Naive thymus-derived CD8-positive, alpha-beta T cell (primary cell): ENCODE measurements at regions not wholly inside any gene's neighbourhood (a gene's known extent, or its start where the extent isn't known, plus 50 kb on each side); places are given as distances from the start of the nearest gene placed in this dataset.

Source experiments
- ATAC-seq, 2 donors: fragments of 150-1000 bp; cut with Tn5 transposase in 1 of 2; sonication (Bioruptor Pico), chemical (Tn5 transposase) in 1 of 2; 1 replicate in 1 of 2; 2 replicates in 1 of 2; pipeline ENCODE4 v1.10.0; 2021; ENCODE audit warnings: mild to moderate bottlenecking in 2 of 2, moderate library complexity in 2 of 2
- POLR2A ChIA-PET: fragments of 350-600 bp; sonication (Branson Sonifier 250); formaldehyde crosslinking; loops from one replicate; lab custom pipeline; 2021; ENCODE audit warnings: antibody characterized with exemption; lab: Charles Lee
- DNase-seq, 10 donors: peaks; one replicate each; pipeline versions ENCODE4 v3.0.0 to v3.0.0-alpha.2; 2020 to 2022
- H3K27ac Mint-ChIP-seq, 10 donors: one replicate each; pipeline ENCODE4 v1.8.0; 2020 to 2022; ENCODE audit warnings: mild to moderate bottlenecking in 10 of 10, mixed read lengths in 10 of 10, moderate library complexity in 4 of 10, inconsistent platforms in 1 of 10
- H3K27me3 Mint-ChIP-seq, 5 donors: one replicate each; pipeline ENCODE4 v1.8.0; 2021 to 2022; ENCODE audit warnings: mixed read lengths in 5 of 5
- H3K36me3 Mint-ChIP-seq, 3 donors: one replicate each; pipeline ENCODE4 v1.8.0; 2020 to 2022; ENCODE audit warnings: mixed read lengths in 3 of 3, mild to moderate bottlenecking in 2 of 3, inconsistent platforms in 1 of 3
- H3K4me1 Mint-ChIP-seq, 4 donors: one replicate each; pipeline ENCODE4 v1.8.0; 2021 to 2022; ENCODE audit warnings: mixed read lengths in 4 of 4
- H3K4me3 Mint-ChIP-seq, 10 donors: one replicate each; pipeline ENCODE4 v1.8.0; 2020 to 2022; ENCODE audit warnings: mild to moderate bottlenecking in 10 of 10, mixed read lengths in 10 of 10, moderate library complexity in 6 of 10, inconsistent platforms in 1 of 10
- H3K9me3 Mint-ChIP-seq, 9 donors: one replicate each; pipeline ENCODE4 v1.8.0; 2020 to 2022; ENCODE audit warnings: mixed read lengths in 9 of 9, mild to moderate bottlenecking in 3 of 9, inconsistent platforms in 1 of 9, moderate library complexity in 1 of 9

DNA sequence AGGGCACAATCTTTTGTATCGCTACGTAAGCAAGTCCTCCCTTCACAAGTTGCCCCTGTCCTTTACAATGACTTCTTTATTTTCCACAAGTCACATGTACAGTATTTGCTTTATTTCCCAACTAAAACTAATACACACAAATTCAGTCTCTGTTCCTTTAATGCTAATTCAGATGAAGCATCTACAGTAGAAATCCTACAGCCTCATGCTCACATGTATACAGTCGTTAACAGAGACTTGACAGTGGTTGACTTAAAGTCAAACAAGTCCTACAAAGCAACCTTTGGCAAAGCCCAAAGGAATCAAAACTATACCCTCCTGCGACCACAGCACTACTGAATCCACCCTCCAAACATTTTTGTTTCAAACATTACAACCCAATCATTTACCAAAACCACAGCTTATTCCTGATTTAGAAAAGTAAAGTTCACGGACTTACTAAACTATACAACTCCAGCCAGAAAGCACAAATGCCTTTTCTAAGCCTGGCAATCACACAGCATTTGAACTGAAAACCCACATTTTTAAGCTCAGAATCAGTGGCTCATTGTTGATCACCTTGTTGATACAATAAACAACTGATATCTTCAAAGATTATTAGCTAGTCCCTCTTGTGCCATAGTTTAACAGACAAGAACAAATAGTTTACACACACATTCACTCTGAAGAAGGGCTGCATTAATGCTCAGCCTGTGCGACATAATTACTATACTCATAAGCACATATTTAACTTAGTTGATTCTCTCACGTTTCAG is 70.9 kb upstream of the NHSL1 start:
- Mint-ChIP-seq H3K9me3 (no peaks in the 10 kb centered on the region), H3K4me3 (no peak overlapping the region), H3K4me1 (peaks cover 0 to 7% (median 3%) of the 10 kb centered on the region in 4 donors), H3K36me3 (no peaks in the 10 kb centered on the region), H3K27ac (no peak overlapping the region), H3K27me3 (peaks cover 0 to 21% (median 4%) of the 10 kb centered on the region in 5 donors)
- ATAC-seq (no peak), DNase-seq (no peak)
- POLR2A ChIA-PET: no interaction called here

GRCh38 chr6:138570725-138571029 is 71.4 kb upstream of the NHSL1 start:
- DNase-seq (no peak), ATAC-seq (no peak)
- H3K9me3 Mint-ChIP-seq: no peaks in the 10 kb centered on the region
- no peak overlapping the region for H3K4me3 Mint-ChIP-seq
- peaks cover 0 to 7% (median 3%) of the 10 kb centered on the region in 4 donors for H3K4me1 Mint-ChIP-seq
- POLR2A ChIA-PET: no interaction called here
- no peak overlapping the region for H3K27ac Mint-ChIP-seq
- no peaks in the 10 kb centered on the region for H3K36me3 Mint-ChIP-seq
- H3K27me3 Mint-ChIP-seq: peaks cover 0 to 18% (median 4%) of the 10 kb centered on the region in 5 donors

DNA sequence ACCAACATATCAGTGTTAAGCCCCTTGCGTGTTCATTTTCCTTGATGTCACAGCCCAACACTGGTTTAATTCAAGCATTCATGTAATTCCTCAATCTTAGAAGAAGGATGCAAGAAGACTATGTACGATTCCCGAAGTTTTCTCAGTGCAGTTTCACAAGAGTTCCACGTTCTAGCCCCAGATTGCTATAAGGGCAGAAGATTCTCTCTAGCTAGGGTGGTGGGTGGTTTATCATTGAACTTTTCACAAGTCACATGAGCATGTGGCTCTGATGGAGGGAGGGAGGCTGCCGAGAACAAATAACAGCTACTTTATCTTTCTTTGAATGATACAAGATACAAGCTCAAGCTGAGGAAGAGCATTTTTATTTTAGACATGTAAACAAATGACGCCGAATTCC is 71.9 kb upstream of the NHSL1 start:
- peaks cover 0 to 18% (median 4%) of the 10 kb centered on the region in 5 donors for H3K27me3 Mint-ChIP-seq
- no peak overlapping the region for H3K4me3 Mint-ChIP-seq
- H3K36me3 Mint-ChIP-seq: no peaks in the 10 kb centered on the region
- ATAC-seq (no peak), DNase-seq (no peak)
- peaks cover 0 to 7% (median 3%) of the 10 kb centered on the region in 4 donors for H3K4me1 Mint-ChIP-seq
- POLR2A ChIA-PET: no interaction called here
- no peak overlapping the region for H3K27ac Mint-ChIP-seq
- no peaks in the 10 kb centered on the region for H3K9me3 Mint-ChIP-seq

- Mint-ChIP-seq H3K9me3 (no peaks in the 10 kb centered on the region), H3K27ac (no peak overlapping the region), H3K4me3 (peak overlapping the region in 5 of 10 donors; percentile 2 to 53 (median 16)), H3K4me1 (peaks cover 0 to 7% (median 3%) of the 10 kb centered on the region in 4 donors), H3K27me3 (peaks cover 0 to 18% (median 4%) of the 10 kb centered on the region in 5 donors), H3K36me3 (no peaks in the 10 kb centered on the region)
- ATAC-seq (no peak), DNase-seq (no peak)
- POLR2A ChIA-PET: no interaction called here
Observed at GRCh38 chr6:138571585-138572166, 72.4 kb upstream of the NHSL1 start.

- DNase-seq (peak in 2 of 10 donors; percentile 3 to 4), ATAC-seq (peak; percentile 44 to 69)
- H3K27ac Mint-ChIP-seq: no peak overlapping the region
- POLR2A ChIA-PET: no interaction called here
- peaks cover 0 to 7% (median 3%) of the 10 kb centered on the region in 4 donors for H3K4me1 Mint-ChIP-seq
- no peaks in the 10 kb centered on the region for H3K9me3 Mint-ChIP-seq
- H3K36me3 Mint-ChIP-seq: no peaks in the 10 kb centered on the region
- H3K4me3 Mint-ChIP-seq: peak overlapping the region in 4 of 10 donors; percentile 16 to 53 (median 30)
- peaks cover 0 to 12% (median 4%) of the 10 kb centered on the region in 5 donors for H3K27me3 Mint-ChIP-seq
Observed at GRCh38 chr6:138572167-138572875, 73.0 kb upstream of the NHSL1 start.

GRCh38 chr6:138572885-138573284 is 73.6 kb upstream of the NHSL1 start:
- Mint-ChIP-seq H3K27ac (no peak overlapping the region), H3K4me1 (peaks cover 0 to 7% (median 3%) of the 10 kb centered on the region in 4 donors), H3K4me3 (no peak overlapping the region), H3K9me3 (no peaks in the 10 kb centered on the region), H3K27me3 (peaks cover 0 to 7% (median 2%) of the 10 kb centered on the region in 5 donors), H3K36me3 (no peaks in the 10 kb centered on the region)
- DNase-seq (no peak), ATAC-seq (no peak)
- POLR2A ChIA-PET: no interaction called here

DNA sequence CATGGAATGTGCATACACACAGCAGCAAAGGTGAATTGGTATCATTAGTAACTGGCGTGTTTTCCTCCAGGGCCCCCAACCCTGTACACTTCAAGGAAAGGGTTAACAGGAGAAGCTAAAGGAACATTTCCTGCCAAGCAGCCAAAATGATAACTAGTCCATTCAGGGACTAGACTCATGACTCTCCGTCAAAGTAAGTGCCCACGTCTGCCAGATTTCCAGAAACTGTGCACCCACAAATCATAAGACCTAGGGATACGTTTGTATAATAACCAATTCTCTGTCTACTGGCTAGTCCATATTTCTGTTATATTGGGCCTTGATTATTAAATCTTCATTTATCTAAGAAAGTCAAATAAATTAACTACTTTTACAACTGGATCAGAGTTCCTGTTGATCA is 76.0 kb upstream of the NHSL1 start:
- H3K4me1 Mint-ChIP-seq: peaks cover 0 to 7% (median 3%) of the 10 kb centered on the region in 4 donors
- no peaks in the 10 kb centered on the region for H3K9me3 Mint-ChIP-seq
- ATAC-seq: no peak
- peaks cover 0 to 4% (median 2%) of the 10 kb centered on the region in 5 donors for H3K27me3 Mint-ChIP-seq
- H3K27ac Mint-ChIP-seq: no peak overlapping the region
- H3K36me3 Mint-ChIP-seq: no peaks in the 10 kb centered on the region
- POLR2A ChIA-PET: no interaction called here
- no peak for DNase-seq
- H3K4me3 Mint-ChIP-seq: no peak overlapping the region

DNA sequence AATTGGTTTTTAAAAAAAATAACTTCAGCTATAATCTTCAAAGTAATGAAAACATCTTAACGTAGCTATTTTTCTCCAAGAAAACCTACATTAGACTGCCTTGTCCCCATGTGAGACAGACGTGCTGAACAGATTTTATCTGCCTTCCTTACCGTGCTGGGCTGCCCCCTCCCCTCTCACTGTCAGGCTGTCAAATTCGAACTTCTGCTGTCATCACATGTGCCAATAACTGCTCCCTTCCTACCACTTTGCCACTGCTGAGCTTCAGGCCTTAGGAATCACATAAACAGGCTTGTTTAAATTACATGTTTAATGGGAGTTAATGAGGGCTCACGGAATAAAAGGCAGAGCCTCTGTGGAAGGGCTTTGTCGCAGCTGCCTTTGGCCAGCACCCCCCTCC is 77.0 kb upstream of the NHSL1 start:
- Mint-ChIP-seq H3K4me1 (peaks cover 0 to 7% (median 3%) of the 10 kb centered on the region in 4 donors), H3K36me3 (no peaks in the 10 kb centered on the region), H3K4me3 (no peak overlapping the region), H3K27ac (no peak overlapping the region), H3K27me3 (peaks cover 0 to 4% (median 2%) of the 10 kb centered on the region in 5 donors), H3K9me3 (no peaks in the 10 kb centered on the region)
- POLR2A ChIA-PET: no interaction called here
- DNase-seq: no peak
- no peak for ATAC-seq

DNA sequence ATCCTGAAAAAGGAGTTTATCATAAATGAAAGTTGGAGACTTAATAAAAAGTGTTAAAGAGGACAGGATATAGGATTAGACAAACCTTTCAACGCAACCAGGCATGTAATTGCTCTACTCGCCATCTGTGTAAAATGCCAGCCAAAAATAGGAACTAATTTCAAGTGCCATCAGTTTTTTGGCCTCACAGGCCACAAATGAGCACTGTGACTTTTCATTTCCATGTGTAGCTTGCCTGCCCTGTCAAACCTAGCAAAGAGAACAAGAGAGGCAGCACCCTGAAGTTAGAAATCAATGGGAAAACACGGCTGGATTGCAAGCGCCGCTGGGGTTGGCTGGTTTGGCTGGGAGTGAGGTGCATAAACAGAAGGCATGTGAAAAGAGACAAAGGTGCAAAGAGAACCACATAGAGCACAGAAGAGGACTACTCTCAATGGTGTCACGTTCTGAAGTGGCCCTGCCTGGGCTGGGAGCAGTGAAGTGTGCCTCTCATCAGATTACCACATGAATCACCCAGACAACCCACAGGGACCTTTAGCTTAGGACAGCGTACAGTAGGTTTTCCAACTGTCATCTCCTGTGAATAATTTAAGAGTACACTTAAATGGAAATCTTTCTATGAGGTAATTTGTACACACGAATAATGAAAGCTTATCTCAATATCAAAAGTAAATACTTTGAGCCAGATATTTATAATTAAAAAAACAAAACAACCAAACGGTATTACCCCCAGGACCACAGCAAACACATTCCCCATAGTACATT is 78.0 kb upstream of the NHSL1 start:
- H3K4me3 Mint-ChIP-seq: no peak overlapping the region
- H3K36me3 Mint-ChIP-seq: no peaks in the 10 kb centered on the region
- H3K27ac Mint-ChIP-seq: peak overlapping the region in 1 of 10 donors; percentile 15
- DNase-seq (no peak), ATAC-seq (no peak)
- H3K9me3 Mint-ChIP-seq: no peaks in the 10 kb centered on the region
- POLR2A ChIA-PET: no interaction called here
- H3K27me3 Mint-ChIP-seq: peaks cover 0 to 3% (median 2%) of the 10 kb centered on the region in 5 donors
- peaks cover 0 to 2% (median 0%) of the 10 kb centered on the region in 4 donors for H3K4me1 Mint-ChIP-seq

DNA sequence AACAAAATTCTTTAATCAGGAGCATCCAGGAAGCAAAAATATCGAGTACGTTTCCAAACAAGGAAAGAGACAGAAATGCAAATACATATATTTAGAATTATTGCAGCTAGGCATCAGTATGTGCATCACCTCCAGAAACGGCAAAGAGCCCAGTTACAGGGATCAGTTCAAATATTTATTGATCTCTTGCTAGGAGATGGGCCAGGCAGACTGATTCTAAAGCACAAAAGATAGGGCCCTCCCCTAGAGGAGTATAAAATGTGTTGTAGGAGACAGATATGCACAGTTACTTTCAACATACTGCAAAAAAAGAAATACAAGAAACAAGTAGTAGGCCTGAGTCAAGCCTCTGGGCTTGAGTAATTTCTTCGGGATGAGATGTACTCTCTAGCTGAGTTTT is 80.7 kb upstream of the NHSL1 start:
- H3K4me1 Mint-ChIP-seq: no peaks in the 10 kb centered on the region
- POLR2A ChIA-PET: no interaction called here
- peaks cover 0 to 3% (median 2%) of the 10 kb centered on the region in 5 donors for H3K27me3 Mint-ChIP-seq
- no peaks in the 10 kb centered on the region for H3K9me3 Mint-ChIP-seq
- no peak overlapping the region for H3K4me3 Mint-ChIP-seq
- DNase-seq (no peak), ATAC-seq (no peak)
- no peak overlapping the region for H3K27ac Mint-ChIP-seq
- no peaks in the 10 kb centered on the region for H3K36me3 Mint-ChIP-seq

GRCh38 chr6:138580801-138581200 is 81.5 kb upstream of the NHSL1 start:
- no peaks in the 10 kb centered on the region for H3K4me1 Mint-ChIP-seq
- peaks cover 0 to 2% (median 0%) of the 10 kb centered on the region in 5 donors for H3K27me3 Mint-ChIP-seq
- H3K4me3 Mint-ChIP-seq: no peak overlapping the region
- POLR2A ChIA-PET: no interaction called here
- H3K36me3 Mint-ChIP-seq: no peaks in the 10 kb centered on the region
- DNase-seq: no peak
- ATAC-seq: no peak
- H3K9me3 Mint-ChIP-seq: no peaks in the 10 kb centered on the region
- no peak overlapping the region for H3K27ac Mint-ChIP-seq

DNA sequence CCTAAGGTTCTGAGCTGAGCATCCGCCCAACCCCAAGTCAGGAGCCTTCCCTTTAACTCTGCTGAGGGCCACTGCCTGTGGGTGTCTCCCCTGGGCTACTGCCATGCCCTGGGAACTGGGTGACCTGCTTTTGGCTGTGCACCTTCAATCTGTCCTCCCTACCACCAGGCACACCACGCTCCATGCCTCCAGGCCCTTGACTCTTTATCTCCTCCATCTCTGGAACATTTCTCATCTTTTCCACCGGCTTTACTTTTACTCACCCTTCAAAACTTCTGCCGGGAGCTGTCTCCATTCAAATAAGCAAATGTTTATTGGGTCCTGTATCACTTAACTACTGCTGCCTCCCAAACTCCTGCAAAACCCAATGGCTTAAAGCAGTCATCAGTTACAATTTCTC is 83.3 kb upstream of the NHSL1 start:
- Mint-ChIP-seq H3K9me3 (no peaks in the 10 kb centered on the region), H3K4me1 (no peaks in the 10 kb centered on the region), H3K36me3 (no peaks in the 10 kb centered on the region), H3K27ac (no peak overlapping the region), H3K4me3 (no peak overlapping the region), H3K27me3 (peaks cover 0 to 2% (median 0%) of the 10 kb centered on the region in 5 donors)
- ATAC-seq: no peak
- POLR2A ChIA-PET: no interaction called here
- DNase-seq: no peak
